Astrocyte (in vitro differentiated cells and primary cell): ENCODE measurements at regions not wholly inside any gene's neighbourhood (a gene's known extent, or its start where the extent isn't known, plus 50 kb on each side); places are given as distances from the start of the nearest gene placed in this dataset.

ENCODE experiments used
- EZH2 ChIP-seq: IDR thresholded peaks from 2 replicates; pipeline ENCODE4 v1.6.1; 2012; ENCODE audit warnings: mild to moderate bottlenecking, low read length, inconsistent platforms; ENCODE audit not compliant: insufficient read depth
- TF ChIP-seq, protein P1 (sequence below): IDR thresholded peaks from 2 replicates; pipeline ENCODE4 v1.5.1; 2011; ENCODE audit warnings: low read depth, mild to moderate bottlenecking, inconsistent platforms, low read length, moderate library complexity; ENCODE audit not compliant: insufficient read depth

DNA sequence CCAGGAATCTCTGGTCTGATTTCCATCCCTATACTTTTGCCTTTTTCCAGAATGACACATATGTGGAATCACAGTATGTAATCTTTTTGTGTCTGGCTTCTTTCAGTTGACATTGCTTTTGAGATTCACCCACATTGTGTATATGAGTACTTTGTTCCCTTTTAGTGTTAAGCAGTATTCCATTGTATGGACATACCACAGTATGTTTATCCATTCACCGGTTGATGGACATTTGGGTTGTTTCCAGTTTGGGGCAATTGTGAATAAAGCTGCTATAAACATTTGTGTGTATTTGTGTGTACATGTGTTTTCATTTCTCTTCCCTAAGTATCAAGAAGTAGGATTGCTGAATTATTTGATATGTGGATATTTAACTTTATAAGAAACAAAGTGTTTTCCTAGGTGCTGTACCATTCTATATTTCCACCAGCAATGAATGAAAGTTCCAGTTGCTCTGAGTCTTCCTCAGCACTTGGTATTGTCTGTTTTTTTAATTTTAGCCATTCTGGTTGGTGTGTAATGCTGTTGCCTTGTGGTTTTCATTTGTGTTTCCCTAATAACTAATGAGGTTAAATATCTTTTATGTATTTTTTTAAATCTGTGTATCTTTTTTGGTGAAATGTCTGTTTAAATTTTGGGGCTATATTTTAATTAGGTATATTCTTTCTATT, 203.5 kb upstream of the HAAO start:
- no peak for TF ChIP-seq EZH2
- TF ChIP-seq, protein P1, sequence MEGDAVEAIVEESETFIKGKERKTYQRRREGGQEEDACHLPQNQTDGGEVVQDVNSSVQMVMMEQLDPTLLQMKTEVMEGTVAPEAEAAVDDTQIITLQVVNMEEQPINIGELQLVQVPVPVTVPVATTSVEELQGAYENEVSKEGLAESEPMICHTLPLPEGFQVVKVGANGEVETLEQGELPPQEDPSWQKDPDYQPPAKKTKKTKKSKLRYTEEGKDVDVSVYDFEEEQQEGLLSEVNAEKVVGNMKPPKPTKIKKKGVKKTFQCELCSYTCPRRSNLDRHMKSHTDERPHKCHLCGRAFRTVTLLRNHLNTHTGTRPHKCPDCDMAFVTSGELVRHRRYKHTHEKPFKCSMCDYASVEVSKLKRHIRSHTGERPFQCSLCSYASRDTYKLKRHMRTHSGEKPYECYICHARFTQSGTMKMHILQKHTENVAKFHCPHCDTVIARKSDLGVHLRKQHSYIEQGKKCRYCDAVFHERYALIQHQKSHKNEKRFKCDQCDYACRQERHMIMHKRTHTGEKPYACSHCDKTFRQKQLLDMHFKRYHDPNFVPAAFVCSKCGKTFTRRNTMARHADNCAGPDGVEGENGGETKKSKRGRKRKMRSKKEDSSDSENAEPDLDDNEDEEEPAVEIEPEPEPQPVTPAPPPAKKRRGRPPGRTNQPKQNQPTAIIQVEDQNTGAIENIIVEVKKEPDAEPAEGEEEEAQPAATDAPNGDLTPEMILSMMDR = no peak
